Parathyroid adenoma (tissue), 2 donors: ENCODE measurements at regions not wholly inside any gene's neighbourhood (a gene's known extent, or its start where the extent isn't known, plus 50 kb on each side); places are given as distances from the start of the nearest gene placed in this dataset.

ENCODE experiments used
- H2AFZ ChIP-seq: fragments of 300-600 bp; sonication (generic); one replicate; pipeline ENCODE4 v1.7.0; 2017; ENCODE audit warnings: antibody characterized with exemption, mild to moderate bottlenecking
- H3K27ac ChIP-seq: fragments of 300-600 bp; sonication (generic); one replicate; pipeline ENCODE4 v1.7.0; 2017
- H3K27me3 ChIP-seq: fragments of 300-600 bp; sonication (generic); one replicate; pipeline ENCODE4 v1.7.0; 2017; ENCODE audit warnings: low read length; ENCODE audit not compliant: control insufficient read depth, insufficient read depth
- H3K36me3 ChIP-seq: fragments of 300-600 bp; sonication (generic); one replicate; pipeline ENCODE4 v1.7.0; 2017; ENCODE audit warnings: low read length; ENCODE audit not compliant: control insufficient read depth, insufficient read depth
- H3K4me1 ChIP-seq: fragments of 300-600 bp; sonication (generic); one replicate; pipeline ENCODE4 v1.7.0; 2017; ENCODE audit warnings: control low read depth
- H3K4me2 ChIP-seq: fragments of 300-600 bp; sonication (generic); one replicate; pipeline ENCODE4 v1.7.0; 2017; ENCODE audit warnings: low read length
- H3K4me3 ChIP-seq: fragments of 300-600 bp; sonication (generic); one replicate; pipeline ENCODE4 v1.7.0; 2017; ENCODE audit warnings: low read depth, low read length
- H3K79me2 ChIP-seq: fragments of 300-600 bp; sonication (generic); one replicate; pipeline ENCODE4 v1.7.0; 2017; ENCODE audit warnings: control low read depth
- H3K9ac ChIP-seq: fragments of 300-600 bp; sonication (generic); one replicate; pipeline ENCODE4 v1.7.0; 2017; ENCODE audit warnings: mild to moderate bottlenecking
- H3K9me3 ChIP-seq: fragments of 300-600 bp; sonication (generic); one replicate; pipeline ENCODE4 v1.7.0; 2017; ENCODE audit warnings: low read length; ENCODE audit not compliant: control insufficient read depth
- CTCF ChIP-seq: fragments of 300-600 bp; sonication (generic); IDR thresholded peaks from one replicate; pipeline ENCODE4 v1.7.0; 2017; ENCODE audit warnings: antibody characterized with exemption, mild to moderate bottlenecking
- donor health status: primary hyperparathyroidism.

- no peaks in the 10 kb centered on the region for H3K4me1 ChIP-seq
- no peak overlapping the region for H3K9ac ChIP-seq
- H2AFZ ChIP-seq: no peak overlapping the region
- H3K27me3 ChIP-seq: no peaks in the 10 kb centered on the region
- no peaks in the 10 kb centered on the region for H3K36me3 ChIP-seq
- no peak overlapping the region for H3K4me3 ChIP-seq
- no peak for TF ChIP-seq CTCF
- H3K79me2 ChIP-seq: no peaks in the 10 kb centered on the region
- H3K9me3 ChIP-seq: no peaks in the 10 kb centered on the region
- no peak overlapping the region for H3K4me2 ChIP-seq
- H3K27ac ChIP-seq: no peak overlapping the region
These were observed 1336.7 kb upstream of the TMEM132C start for GRCh38 chr12:126930234-126930633.

GRCh38 chr12:126932156-126932555 lies 1334.8 kb upstream of the TMEM132C start:
- H3K4me3 ChIP-seq: no peak overlapping the region
- no peak overlapping the region for H3K4me2 ChIP-seq

GRCh38 chr12:126935435-126935834 lies 1331.5 kb upstream of the TMEM132C start:
- Histone ChIP-seq H3K4me1 (no peaks in the 10 kb centered on the region), H3K4me2 (no peak overlapping the region), H3K9ac (no peak overlapping the region), H2AFZ (no peak overlapping the region), H3K4me3 (no peak overlapping the region), H3K36me3 (no peaks in the 10 kb centered on the region), H3K27ac (no peak overlapping the region), H3K9me3 (no peaks in the 10 kb centered on the region), H3K79me2 (no peaks in the 10 kb centered on the region), H3K27me3 (no peaks in the 10 kb centered on the region)
- no peak for TF ChIP-seq CTCF

More at GRCh38 chr12:126932156-126932555, 1334.8 kb upstream of the TMEM132C start:
- Histone ChIP-seq H2AFZ (no peak overlapping the region), H3K27ac (no peak overlapping the region), H3K4me1 (no peaks in the 10 kb centered on the region), H3K79me2 (no peaks in the 10 kb centered on the region), H3K9ac (no peak overlapping the region), H3K36me3 (no peaks in the 10 kb centered on the region), H3K9me3 (no peaks in the 10 kb centered on the region), H3K27me3 (no peaks in the 10 kb centered on the region)
- no peak for TF ChIP-seq CTCF

DNA sequence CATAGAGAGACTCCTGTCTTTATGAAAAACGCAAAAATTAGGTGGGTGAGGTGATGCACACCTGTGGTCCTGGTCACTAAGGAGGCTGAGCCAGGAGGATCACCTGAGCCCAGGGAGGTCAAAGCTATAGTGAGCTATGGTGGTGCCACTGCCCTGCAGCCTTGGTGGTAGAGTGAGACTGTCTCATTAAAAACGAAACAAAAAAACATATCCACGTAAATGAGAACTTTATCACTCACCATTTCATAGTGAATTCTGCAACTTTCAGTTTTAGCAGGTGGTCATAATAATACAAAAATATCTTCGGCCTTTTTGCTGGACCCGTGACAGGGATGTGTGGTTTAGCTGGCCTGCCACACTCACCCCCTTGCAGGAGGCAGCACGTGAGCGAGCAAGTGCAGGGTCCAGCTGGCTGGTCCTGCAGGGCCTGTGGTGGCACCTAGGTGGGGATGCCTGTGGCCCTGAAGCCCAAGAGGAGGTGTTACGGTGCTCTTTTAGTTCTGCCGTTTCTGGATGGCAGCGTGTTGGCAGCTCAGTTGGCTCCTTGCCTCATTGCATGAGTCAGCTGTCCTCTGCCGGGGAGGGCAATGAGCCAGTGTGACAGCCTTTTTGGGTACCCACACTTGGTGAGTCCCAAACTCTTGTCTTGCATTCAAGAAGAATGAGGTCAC lies 1330.7 kb upstream of the TMEM132C start:
- Histone ChIP-seq H3K79me2 (no peaks in the 10 kb centered on the region), H3K9me3 (no peaks in the 10 kb centered on the region), H3K9ac (no peak overlapping the region), H3K27me3 (no peaks in the 10 kb centered on the region), H3K4me2 (no peak overlapping the region), H3K27ac (no peak overlapping the region), H3K4me1 (no peaks in the 10 kb centered on the region), H3K4me3 (no peak overlapping the region), H2AFZ (no peak overlapping the region), H3K36me3 (no peaks in the 10 kb centered on the region)
- no peak for TF ChIP-seq CTCF

- H3K9me3 ChIP-seq: no peaks in the 10 kb centered on the region
- no peak overlapping the region for H3K9ac ChIP-seq
- TF ChIP-seq CTCF: no peak
- H2AFZ ChIP-seq: no peak overlapping the region
- H3K27me3 ChIP-seq: no peaks in the 10 kb centered on the region
- H3K36me3 ChIP-seq: no peaks in the 10 kb centered on the region
- H3K4me3 ChIP-seq: no peak overlapping the region
- no peaks in the 10 kb centered on the region for H3K4me1 ChIP-seq
- no peaks in the 10 kb centered on the region for H3K79me2 ChIP-seq
- no peak overlapping the region for H3K27ac ChIP-seq
- H3K4me2 ChIP-seq: no peak overlapping the region
These were observed 1329.5 kb upstream of the TMEM132C start for GRCh38 chr12:126937431-126937830.
